ENCODE measurements at regions not wholly inside any gene's neighbourhood (a gene's known extent, or its start where the extent isn't known, plus 50 kb on each side); places are given as distances from the start of the nearest gene placed in this dataset.
A peak's percentile ranks its signal among the peaks of the same experiment; 100 is the strongest.
"Not testable (repeated sequence)": the region's sequence is repeated elsewhere in the genome, so short reads cannot be mapped to it uniquely, and the experiment has no call there.

DNA sequence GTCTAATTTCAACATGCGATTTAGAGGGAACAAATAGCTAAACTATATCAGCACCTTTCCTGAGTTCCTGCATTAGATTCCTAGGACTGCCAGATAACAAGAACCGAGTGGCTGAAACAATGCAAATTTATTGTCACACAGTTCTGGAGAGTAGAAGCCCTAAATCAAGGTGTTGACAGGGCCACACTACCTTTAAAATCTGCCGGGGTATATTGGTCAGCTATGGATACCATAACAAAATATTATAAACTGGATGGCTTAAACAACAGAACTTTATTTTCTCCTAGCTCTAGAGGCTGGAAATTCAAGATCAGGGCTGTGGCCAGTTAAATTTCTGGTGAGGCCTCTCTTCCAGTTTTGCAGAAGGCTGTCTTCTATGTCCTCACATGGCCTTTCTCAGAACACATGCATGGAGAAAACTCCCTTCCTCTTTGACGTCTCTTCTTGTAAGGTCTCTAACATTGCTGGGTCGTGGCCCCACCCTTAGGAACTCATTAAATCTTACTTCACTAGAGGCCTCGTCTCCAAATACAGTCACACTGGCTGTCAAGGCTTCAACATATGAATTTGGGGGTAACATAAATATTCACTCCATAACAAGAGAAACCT, 144.3 kb downstream of the FCRL5 start:
- DNase-seq: no peak

DNA sequence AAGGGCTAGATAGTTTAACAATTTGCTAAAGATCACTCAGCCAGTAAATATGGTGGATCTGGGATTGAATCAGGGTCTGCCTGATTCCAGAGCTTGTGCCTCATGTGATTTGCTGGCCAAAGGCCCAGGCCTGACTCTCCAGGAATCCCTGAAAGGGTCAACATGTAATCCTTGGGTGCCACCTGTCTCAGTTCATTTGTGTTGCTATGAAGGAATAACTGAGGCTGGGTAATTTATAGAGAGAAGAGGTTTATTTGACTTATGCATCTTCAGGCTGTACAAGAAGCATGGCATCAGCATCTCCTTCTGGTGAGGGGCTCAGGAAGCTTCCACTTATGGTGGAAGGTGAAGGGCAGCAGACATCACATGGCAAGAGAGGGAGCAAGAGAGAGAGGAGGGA, 144.9 kb downstream of the FCRL5 start:
- DNase-seq: no peak

DNA sequence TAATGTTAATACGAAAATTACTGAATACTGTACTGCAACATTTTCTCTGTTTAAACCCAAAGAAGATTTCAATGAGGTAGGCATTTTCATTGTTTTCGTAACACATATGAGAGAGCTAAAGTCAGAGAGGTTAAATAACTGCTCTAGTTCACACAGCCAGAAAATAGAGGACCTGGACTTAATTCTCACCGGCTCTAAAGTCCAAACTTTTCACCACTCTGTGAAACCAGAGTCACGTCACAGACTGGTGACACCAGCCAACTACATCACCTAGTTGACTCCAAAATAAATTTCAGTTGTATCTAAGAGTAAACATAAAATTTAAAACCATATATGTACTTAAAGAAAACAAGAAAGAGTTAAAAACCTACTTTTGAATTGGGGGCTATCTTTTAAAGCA, 146.7 kb downstream of the FCRL5 start:
- DNase-seq: no peak

DNA sequence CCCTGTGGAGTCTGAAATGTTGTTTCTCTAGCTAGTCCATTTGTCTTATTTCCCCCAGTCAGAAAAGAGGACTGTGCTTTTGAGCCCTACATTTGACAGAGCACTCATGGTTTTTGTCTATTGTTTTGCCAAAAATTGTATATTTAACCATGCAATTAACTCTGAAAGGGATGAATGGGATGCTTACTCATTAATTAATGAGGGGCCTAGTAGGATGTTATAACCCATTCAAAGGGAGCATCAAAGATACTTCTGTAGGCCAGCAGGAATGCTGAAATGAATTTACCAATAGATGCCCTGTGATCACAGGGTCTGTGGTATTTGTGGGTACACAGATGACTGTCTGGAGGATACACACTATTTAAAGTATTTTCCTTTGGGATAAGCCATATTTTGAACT, 147.7 kb downstream of the FCRL5 start:
- no peak for DNase-seq

DNA sequence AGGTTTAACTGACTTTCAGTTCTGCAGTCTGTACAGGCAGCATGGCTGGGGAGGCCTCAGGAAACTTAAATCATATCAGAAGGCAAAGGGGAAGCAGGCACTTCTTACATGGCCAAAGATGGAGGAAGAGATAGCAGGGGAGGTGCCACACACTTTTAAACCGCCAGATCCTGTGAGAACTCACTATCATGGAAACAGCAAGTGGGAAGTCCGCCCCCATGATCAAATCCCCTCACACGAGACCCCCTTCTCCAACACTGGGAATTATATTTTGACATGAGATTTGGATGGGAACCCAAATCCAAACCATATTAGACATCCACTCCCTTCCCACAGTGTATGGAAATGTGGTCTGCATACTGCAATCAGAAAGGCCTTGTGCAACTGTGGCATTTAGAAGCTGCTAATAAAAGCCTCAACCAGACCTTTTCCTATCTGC, 148.2 kb downstream of the FCRL5 start:
- no peak for DNase-seq

DNA sequence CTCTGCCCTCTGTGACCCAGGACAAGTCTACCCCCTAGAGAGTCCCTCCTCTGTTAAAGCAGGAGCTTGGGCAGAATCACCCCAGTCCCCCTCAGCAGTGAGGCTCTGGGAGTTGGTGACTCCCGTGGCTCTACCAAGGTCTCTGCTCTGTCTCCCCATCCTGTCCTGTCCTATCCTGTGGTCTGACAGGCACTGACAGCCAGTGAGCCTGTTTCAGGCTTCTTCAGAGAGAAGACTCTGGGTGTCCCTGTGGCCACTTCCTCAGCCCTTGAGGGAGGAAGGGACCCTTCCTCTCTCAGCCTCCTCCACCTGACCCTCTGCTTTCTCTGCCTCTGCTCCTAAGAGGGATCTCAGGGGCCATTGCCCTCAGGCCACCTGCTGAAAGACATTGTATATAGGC, 148.7 kb downstream of the FCRL5 start:
- no peak for DNase-seq

DNA sequence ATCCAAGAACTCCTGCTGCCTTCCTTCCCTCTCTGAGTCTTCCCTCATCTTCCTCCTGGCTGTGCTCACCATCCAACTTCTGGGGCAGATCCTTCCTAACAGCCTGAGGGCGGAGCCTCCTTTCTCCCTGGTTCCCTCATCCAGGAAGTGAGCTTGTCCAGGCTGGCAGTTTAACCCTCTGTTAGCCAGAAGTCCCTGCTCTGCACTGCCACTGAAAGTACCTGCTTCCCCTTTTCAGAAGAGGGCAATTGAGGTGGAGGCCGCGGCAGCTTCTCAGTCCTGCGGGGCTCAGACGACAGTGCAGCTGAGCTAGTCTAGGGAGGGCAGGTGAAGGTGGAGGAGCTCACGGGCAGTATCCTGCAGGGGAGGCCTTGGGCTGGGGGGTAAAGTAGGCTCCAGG, 149.1 kb downstream of the FCRL5 start:
- no peak for DNase-seq

DNA sequence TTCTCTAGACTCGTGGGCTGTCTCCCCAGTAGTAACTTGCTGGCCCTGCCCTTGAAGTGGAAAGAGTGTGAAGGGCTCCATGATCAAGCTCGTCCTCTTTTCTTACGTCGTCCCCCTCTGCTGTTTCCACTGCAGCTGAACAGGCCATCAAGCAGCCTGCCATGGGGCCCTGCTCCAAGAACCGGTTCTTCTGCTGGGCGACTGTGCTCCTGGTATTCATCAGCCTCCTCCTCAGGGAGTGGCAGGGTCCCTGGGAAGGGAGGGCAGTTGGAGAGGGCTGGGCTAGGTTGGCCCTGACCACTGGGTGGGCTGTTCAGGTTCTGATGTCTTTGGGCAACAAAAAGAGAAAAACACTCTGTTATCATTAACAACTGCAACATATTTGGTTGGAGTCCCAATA, 151.5 kb downstream of the FCRL5 start:
- no peak for DNase-seq

DNA sequence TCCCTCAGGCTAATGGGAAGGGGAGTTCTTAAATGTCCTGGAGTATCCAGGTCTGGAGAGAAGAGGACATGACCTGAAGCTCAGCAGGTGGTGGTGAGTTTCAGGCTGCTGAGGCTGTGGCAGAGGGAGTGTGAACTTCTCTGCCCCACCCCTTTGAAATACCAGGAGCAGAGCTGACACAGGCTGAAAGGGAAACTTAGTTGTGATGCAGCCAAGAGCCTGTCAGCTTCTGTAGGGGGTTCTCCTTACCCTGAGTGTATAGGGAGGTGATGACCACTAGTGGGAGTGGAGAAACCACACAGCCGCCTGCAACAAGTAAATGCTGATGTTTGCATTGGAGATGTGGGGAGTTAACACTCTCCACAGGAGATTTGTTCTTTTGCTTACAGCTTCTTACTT, 152.3 kb downstream of the FCRL5 start:
- DNase-seq: peak; percentile 6

DNA sequence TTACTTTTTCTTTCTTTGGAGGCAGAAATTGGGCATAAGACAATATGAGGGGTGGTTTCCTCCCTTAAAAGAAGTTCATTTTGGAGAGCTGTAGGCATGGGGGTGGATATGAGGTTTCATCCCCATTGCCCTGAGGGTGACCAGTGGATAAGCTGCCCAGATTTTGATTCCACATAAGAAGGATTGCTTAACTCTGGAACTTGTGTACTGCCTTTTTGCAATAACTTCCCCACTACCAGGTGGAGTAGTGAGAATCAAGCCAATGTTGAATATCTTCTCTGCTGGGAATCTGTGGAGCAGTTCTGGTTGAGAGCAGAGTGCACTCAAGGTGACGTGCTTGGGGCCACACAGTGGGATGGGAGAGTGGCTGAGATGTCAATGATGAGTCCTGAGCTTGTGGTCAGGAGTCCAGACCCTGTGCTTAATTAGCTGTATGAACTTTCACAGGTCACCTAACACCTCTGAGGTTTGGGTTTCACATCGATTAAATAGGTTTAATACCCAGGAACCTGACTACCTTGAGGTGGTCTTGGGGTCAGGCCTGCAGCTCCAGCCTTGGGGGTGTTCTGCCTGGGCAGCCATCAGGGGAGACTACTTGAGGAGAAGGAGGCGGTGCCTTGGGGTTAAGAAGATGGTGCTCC, 152.9 kb downstream of the FCRL5 start:
- no peak for DNase-seq

DNA sequence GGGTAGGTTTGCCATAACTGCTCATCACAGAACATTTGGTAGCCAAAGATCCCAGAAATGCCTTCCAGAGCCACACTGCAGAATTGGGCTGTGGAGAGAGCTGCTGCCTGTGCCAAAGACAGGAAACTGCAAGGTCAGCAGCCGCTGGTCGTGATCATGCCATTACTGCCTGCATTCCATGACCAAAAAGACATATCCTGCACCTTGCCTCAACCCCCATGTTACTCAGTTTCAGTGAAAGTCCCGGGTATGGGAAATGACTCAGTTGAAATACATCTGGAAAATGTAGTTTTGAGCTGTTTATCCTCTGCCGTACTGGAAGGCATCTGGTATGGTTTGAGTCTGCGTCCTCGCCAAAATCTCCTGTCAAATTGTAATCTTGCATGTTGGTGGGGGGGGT, 161.7 kb downstream of the FCRL5 start:
- no peak for DNase-seq

DNA sequence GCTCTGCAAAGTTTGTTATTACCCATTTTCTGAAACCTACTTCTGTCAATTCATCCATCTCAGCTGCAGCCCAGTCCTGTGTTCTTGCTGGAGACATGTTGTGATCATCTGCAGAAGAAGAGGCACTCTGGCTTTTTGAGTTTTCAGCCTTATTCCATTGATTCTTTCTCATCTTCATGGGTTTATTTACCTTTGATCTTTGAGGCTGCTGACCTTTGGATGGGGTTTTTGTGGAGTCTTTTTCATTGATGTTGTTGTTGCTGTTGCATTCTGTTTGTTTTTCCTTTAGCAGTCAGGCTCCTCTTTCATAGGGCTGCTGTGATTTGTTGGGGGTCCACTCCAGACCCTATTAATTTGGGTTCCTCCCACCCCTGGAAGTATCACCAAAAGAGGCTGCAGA, 164.3 kb downstream of the FCRL5 start:
- no peak for DNase-seq

DNA sequence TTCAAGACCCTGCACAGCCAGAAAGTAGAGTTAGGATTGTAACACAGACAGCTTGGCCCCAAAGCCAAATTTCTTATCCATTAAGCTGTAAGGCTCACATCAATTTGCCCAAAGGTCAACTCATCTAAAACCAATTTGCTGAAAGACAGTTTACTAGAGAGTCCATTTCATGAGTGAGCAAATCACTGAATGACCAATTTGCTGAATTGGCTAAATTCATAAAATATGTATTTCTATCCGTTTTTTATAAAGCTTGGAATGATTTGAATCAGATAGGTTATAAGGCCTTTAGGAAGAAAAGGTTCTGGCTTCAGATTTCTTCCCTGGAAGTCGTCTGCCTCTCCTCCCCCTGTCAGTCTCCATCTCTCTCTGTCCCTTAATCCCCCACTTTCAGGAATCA, 168.1 kb downstream of the FCRL5 start:
- DNase-seq: no peak

DNA sequence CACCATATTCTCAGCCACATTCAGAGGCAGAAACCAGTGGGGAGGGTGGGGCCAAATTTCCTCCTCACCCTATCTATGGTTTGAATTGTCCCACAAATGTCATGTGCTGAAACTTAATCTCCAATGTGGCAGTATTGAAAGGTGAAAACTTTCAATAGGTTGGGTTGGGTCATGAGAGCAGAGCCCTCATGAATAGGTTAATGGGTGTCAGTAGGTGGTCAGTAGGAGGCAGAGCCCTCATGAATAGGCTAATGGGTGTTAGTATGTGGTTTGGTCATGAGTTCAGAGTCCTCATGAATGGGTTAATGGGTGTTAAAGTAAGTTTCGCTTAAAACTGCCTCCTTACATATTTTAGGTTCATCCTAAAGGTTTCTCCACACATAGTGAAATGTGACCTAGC, 170.0 kb downstream of the FCRL5 start:
- no peak for DNase-seq

DNA sequence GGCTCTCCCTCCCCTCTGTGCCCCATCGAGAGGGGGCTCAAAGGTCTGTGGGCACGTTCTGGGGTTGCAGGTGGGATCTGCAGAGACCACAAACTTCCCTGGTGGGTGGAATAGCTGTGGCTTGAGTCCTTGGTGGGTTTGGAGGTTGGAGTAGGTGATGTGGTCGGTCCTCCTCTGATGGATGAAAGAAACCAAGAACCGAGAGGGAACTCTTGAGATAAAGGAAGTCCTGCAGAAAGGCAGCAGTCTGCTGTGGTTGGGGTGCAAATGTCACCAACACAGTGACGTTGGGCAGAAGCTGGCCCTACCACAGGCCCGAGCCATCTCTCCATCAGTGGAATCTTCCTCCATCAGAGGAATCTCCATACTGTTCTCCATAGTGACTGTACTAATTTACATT, 171.8 kb downstream of the FCRL5 start:
- no peak for DNase-seq

DNA sequence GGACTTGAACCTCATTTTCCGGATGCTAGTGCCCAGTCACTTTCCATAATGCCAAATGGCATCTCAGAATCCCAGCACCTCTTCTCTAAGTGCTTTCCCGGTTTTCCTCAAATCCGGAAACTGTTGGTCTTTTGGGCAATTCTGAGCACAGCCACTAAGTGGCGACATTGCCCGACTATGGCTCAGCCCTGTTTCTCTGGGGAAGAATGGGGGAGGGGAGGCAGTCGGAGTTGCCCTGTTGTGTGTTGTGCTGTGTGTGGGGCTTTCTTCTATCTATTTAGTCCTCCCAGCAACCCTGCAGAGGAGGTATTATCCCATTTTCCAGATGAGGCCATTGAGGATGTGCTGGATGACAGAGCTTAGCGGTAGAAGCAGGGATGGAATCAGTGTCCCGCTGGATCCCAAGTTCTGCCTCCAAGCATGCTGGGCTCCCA, 175.0 kb downstream of the FCRL5 start:
- not testable (repeated sequence) for DNase-seq

DNA sequence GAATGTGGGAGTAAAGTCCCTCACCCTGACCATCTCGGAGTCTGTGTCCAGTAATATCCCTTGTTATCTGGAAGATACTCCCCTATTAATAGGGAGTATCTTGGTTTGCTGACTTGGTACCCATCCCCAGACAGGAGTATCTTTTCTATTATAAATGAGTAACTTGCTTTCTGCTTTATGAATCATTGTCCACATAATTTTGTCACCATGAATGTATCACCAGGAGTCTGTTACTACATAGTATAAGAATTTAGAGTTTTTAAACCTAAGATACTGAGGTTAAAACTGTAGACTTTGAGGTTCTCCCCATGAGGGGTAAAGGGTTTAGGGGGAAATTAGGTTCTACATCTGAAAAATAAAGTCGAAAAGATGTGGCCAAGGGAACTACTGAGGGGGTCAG, 175.6 kb downstream of the FCRL5 start:
- DNase-seq: no peak

DNA sequence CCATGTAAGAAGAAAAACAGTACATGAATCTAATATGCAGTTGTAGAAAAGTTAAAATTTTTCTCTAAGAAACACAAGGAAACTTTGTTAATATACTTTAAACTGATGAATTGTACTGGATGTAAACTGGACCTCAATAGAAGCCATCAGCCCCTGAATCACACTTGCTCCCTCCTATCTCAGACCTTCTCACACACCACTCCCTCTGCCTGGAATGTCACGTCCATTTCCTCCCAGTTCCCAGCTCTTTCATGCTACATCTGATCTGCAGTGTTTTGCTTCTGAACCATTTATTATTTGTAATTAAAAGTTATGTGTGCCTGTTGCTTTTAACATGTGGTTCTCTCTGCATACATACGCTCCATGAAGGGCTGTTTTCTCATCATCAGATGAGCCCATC, 180.0 kb downstream of the FCRL5 start:
- DNase-seq: not testable (repeated sequence)

DNA sequence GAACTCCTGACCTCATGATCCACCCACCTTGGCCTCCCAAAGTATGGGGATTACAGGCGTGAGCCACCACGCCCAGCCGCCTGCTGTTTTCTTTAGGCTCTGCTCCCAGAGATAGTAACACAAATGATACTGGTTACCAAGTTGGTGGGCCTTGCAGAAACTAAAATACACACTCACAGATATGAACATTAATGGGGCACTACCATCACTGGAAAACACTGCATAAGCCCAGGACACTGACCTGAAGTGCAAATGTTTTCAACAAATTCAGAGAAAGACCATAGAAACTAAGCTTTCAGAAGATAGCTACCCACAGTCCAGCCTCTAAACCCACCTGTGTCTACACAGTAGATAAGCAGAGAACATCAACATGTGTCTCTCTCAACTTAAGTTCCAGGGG, 180.5 kb downstream of the FCRL5 start:
- DNase-seq: no peak

DNA sequence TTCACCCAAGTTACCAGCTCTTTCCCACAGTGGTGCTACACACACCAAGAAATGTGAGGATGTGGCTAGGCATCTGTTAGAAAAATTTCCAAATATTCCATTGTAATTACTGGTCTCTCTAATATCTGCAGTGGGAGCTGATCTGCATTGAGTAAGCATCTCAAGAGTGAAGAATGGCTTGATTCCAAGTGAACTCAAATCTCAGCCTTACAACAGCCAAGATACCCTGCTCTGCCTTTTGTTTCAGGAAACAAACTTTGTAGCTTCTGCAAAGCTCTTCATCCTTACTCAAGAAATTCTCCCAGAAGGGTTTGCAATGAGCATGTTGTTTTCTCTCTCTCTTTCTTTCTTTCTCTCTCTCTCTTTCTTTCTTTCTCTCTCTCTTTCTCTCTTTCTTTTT, 181.1 kb downstream of the FCRL5 start:
- no peak for DNase-seq

DNA sequence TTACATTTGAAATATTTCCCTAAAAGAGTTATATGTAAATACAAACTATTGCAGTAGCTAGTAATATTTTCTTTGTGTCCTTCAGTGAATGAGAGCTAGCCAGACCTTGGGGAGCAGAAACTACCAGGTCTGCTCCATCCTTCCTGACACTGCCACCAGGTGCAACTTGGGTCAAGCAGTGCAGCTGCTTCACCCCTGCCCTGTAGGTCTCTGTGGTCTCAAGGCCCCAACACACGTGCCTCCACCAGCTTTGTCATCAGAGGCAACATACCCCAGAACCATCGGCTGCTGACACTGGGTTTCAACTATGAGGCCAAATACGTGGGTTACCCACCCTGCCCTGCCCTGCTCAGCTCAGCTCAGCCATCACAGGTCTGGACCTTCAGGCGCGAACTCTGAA, 181.6 kb downstream of the FCRL5 start:
- DNase-seq: no peak

DNA sequence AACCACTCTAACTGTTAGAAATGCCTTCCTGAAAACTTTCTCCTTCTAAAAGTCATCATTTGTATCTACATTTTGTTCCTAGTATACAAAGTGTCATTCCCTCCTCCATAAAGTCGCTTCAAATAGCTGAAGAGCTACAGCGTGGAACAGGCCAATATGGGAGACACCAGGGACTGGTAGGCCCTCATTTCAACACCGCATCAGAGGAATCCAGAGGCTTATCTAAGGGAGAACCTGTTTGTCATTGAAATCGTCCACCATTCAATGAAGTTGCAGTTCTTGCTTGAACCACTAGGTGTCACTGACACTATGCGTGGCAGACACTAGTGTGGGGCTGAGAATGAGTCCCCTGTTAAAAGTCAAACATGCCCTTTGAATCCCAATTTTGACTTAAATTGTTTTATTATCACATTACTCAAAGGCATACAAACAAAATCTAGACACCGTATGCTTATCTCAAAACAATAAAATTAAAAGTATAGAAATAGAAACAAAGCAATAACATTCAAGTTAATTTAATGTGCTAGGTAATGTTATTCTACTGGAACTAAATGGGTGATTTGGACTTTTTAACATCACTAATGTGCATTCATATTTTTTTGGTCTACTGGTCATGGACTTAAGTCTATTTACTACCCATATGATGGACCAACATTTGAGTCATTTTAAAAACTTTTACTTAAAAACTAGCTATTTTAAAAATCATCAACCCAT, 182.3 kb downstream of the FCRL5 start:
- DNase-seq: peak; percentile 52

DNA sequence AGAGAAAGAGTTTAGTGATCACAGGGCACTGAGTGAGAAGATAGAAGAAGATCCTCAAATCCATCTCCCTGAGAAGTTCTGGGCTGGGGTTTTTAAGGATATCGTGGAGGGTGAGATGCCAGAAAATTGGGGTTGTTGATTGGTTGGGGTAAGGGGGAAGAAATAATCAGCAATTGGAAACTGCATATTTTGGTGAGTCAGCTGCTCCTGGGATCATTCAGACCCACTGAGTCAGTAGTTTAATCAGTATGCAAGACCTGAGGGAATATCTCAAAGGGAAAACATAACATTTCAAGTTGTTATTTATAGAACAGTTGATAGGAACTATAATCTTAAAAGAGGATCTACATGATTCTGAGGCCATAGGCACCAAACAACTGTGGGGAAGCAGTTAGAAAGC, 183.4 kb downstream of the FCRL5 start:
- DNase-seq: not testable (repeated sequence)

DNA sequence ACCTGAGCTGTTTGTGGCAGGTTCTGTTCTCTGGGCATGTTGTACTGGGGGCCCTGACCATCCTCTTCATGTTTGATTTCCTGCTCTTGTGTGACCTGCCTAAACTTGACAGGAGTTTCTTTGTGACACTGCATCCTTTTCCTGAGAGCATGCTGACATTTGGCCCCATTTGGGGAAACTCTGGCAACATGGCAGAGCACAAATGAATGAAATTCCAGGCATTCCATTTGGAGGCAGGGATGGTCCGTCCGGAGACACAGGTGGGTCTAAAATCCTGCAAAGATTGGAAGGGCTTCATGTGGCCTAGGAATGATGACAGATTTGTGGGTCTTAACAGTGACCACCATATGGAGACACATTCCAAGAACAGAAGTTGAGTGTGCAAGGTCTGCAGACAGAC, 184.0 kb downstream of the FCRL5 start:
- no peak for DNase-seq

DNA sequence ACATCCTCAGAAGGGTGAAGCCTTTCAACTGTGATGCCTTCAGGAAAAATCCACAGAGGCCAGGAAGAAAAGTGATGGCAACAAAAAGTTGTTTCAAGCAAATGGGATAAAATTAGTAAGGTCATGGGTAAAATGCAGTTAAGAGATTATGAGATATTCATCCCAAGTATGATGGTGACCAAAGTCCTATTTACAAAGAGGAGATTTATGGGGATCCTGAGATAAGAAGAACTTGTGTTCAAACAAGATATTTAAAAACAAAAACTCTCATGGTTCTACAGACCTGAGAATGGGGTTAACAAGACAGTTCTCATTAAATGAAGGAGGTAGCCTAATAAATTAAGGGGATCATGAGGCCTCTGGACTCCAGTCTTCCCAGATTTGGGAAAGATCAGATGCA, 184.4 kb downstream of the FCRL5 start:
- DNase-seq: no peak
